PC-3 (cell line): ENCODE measurements at regions not wholly inside any gene's neighbourhood (a gene's known extent, or its start where the extent isn't known, plus 50 kb on each side); places are given as distances from the start of the nearest gene placed in this dataset.

Source experiments
- ATAC-seq: fragments of 200-7000 bp; cut with Tn5 transposase; 2 replicates; pipeline ENCODE4 v1.9.1; 2020; ENCODE audit warnings: mild to moderate bottlenecking, moderate library complexity
- BruUV-seq: library from RNA; stranded (reverse); fragments of 400-500 nt; replicated peaks from 2 replicates; lab custom pipeline; 2021; lab: Mats Ljungman, UMichigan
- CTCF ChIA-PET: fragments of 300-600 bp; sonication (Branson Sonifier 250); formaldehyde crosslinking; loops from one replicate; lab custom pipeline; 2022; ENCODE audit warnings: antibody characterized with exemption; lab: Charles Lee
- POLR2A ChIA-PET: fragments of 300-600 bp; sonication (Branson Sonifier 250); formaldehyde crosslinking; loops from one replicate; lab custom pipeline; 2022; ENCODE audit warnings: antibody characterized with exemption; ENCODE audit not compliant: unreplicated experiment; lab: Charles Lee
- DNase-seq: peaks from one replicate; pipeline ENCODE4 v3.0.0-alpha.2; 2015
- H2AFZ ChIP-seq: fragments of 300-600 bp; sonication (generic); 2 replicates; pipeline ENCODE4 v1.6.0; 2016; ENCODE audit warnings: antibody characterized with exemption, low read length
- H3F3A ChIP-seq: fragments of 300-600 bp; sonication (generic); one replicate; pipeline ENCODE4 v1.6.0; 2017; ENCODE audit warnings: antibody characterized with exemption, low read length, control low read depth, mild to moderate bottlenecking; ENCODE audit not compliant: unreplicated experiment
- H3K27ac ChIP-seq: fragments of 300-600 bp; sonication (generic); 2 replicates; pipeline ENCODE4 v1.5.1; 2016; ENCODE audit warnings: mild to moderate bottlenecking, low read length
- H3K27me3 ChIP-seq: fragments of 300-600 bp; sonication (generic); 2 replicates; pipeline ENCODE4 v1.6.1; 2016; ENCODE audit warnings: low read length, mixed read lengths
- H3K36me3 ChIP-seq: fragments of 300-600 bp; sonication (generic); 2 replicates; pipeline ENCODE4 v1.6.1; 2016; ENCODE audit warnings: low read depth, mixed run types, low read length, mixed read lengths
- H3K4me1 ChIP-seq: fragments of 300-600 bp; sonication (generic); 2 replicates; pipeline ENCODE4 v1.5.1; 2016; ENCODE audit warnings: low read length; ENCODE audit not compliant: insufficient read depth
- H3K4me2 ChIP-seq: fragments of 300-600 bp; sonication (generic); 2 replicates; pipeline ENCODE4 v1.6.0; 2016; ENCODE audit warnings: low read length
- H3K4me3 ChIP-seq: fragments of 300-600 bp; sonication (generic); 2 replicates; pipeline ENCODE4 v1.5.1; 2016; ENCODE audit warnings: mild to moderate bottlenecking, low read length, mixed read lengths
- H3K79me2 ChIP-seq: fragments of 300-600 bp; sonication (generic); 2 replicates; pipeline ENCODE4 v1.6.1; 2017; ENCODE audit warnings: low read length, mixed read lengths
- H3K9ac ChIP-seq: fragments of 300-600 bp; sonication (generic); 2 replicates; pipeline ENCODE4 v1.6.0; 2016; ENCODE audit warnings: mild to moderate bottlenecking, low read length
- H3K9me2 ChIP-seq: fragments of 300-600 bp; sonication (generic); replicated peaks from 2 replicates; pipeline ENCODE4 v1.6.1; 2016; ENCODE audit warnings: mixed run types, low read length, mixed read lengths
- H3K9me3 ChIP-seq: fragments of 300-600 bp; sonication (generic); 2 replicates; pipeline ENCODE4 v1.6.1; 2016; ENCODE audit warnings: low read length, mixed read lengths
- H4K20me1 ChIP-seq: fragments of 300-600 bp; sonication (generic); 2 replicates; pipeline ENCODE4 v1.6.1; 2016; ENCODE audit warnings: low read length, mixed read lengths
- EZH2 ChIP-seq: fragments of 300-600 bp; sonication (generic); IDR thresholded peaks from one replicate; pipeline ENCODE4 v1.6.1; 2017; ENCODE audit warnings: antibody characterized with exemption, mild to moderate bottlenecking, low read length; ENCODE audit not compliant: unreplicated experiment
- EZH2phosphoT487 ChIP-seq: fragments of 300-600 bp; sonication (generic); IDR thresholded peaks from 2 replicates; pipeline ENCODE4 v1.6.1; 2018; ENCODE audit warnings: mild to moderate bottlenecking, antibody characterized with exemption, low read length, borderline replicate concordance
- intact Hi-C: fragments of 100-400 bp; cut with micrococcal nuclease; formaldehyde crosslinking; loops from 2 replicates; pipeline ENCODE4 v1.9.0; 2023
- TF ChIP-seq, protein P1 (sequence below): fragments of 300-600 bp; sonication (generic); conservative IDR thresholded peaks from 2 replicates; pipeline ENCODE4 v1.5.1; 2017; ENCODE audit warnings: antibody characterized with exemption, low read depth, mild to moderate bottlenecking, low read length

DNA sequence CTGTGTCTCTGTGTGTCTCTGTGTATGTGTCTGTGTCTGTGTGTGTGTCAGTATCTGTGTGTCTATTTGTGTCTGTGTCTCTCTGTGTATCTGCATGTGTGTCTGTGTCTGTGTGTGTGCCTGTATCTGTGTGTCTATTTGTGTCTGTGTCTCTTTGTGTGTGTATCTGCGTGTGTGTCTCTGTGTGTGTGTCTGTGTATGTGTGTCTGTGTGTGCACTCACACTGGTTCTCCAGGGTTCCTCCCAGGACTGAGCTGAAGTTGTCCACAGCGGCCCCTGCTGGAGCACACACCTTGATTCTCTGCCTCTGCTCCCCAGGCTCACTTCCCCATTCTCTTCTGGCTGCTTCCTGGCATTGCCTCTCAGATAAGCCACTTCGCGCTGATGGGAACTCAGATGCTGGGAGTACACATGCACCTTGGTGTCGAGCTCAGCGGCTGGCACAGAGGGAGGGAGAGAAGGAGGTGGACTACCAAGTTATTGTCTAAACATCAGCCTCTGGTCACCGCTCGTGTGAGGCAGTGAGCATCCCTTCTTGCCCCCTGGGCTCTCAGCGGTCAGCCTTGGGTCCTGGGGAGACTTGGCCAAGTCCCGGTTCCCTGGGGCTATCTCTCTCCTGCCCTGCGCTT is 104.9 kb upstream of the NXT1 start:
- no peaks in the 10 kb centered on the region for H3K9me3 ChIP-seq
- no peaks in the 10 kb centered on the region for H4K20me1 ChIP-seq
- no peak overlapping the region for H3K4me3 ChIP-seq
- H3K27ac ChIP-seq = no peak overlapping the region
- ChIA-PET CTCF (interaction anchor here (1.4 kb wide), 1 partner anchor 554 kb away, joined by 4 read pairs; no protein-coding TSS in a partner anchor), POLR2A (no interaction called here)
- no peaks in the 10 kb centered on the region for H3K36me3 ChIP-seq
- H3K27me3 ChIP-seq = peaks cover 37% of the 10 kb centered on the region
- H3K9ac ChIP-seq = no peak overlapping the region
- DNase-seq = peak; percentile 38
- no peaks in the 10 kb centered on the region for H3K4me1 ChIP-seq
- no peak overlapping the region for H2AFZ ChIP-seq
- H3K4me2 ChIP-seq = no peak overlapping the region
- intact Hi-C loops = no loop called here
- peak; percentile 58 for ATAC-seq
- no peaks in the 10 kb centered on the region for H3K9me2 ChIP-seq
- TF ChIP-seq, protein P1, sequence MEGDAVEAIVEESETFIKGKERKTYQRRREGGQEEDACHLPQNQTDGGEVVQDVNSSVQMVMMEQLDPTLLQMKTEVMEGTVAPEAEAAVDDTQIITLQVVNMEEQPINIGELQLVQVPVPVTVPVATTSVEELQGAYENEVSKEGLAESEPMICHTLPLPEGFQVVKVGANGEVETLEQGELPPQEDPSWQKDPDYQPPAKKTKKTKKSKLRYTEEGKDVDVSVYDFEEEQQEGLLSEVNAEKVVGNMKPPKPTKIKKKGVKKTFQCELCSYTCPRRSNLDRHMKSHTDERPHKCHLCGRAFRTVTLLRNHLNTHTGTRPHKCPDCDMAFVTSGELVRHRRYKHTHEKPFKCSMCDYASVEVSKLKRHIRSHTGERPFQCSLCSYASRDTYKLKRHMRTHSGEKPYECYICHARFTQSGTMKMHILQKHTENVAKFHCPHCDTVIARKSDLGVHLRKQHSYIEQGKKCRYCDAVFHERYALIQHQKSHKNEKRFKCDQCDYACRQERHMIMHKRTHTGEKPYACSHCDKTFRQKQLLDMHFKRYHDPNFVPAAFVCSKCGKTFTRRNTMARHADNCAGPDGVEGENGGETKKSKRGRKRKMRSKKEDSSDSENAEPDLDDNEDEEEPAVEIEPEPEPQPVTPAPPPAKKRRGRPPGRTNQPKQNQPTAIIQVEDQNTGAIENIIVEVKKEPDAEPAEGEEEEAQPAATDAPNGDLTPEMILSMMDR = peak; percentile 70
- TF ChIP-seq EZH2phosphoT487 = no peak
- no peaks in the 10 kb centered on the region for H3F3A ChIP-seq
- H3K79me2 ChIP-seq = no peaks in the 10 kb centered on the region
- no TSS peak for BruUV-seq

DNA sequence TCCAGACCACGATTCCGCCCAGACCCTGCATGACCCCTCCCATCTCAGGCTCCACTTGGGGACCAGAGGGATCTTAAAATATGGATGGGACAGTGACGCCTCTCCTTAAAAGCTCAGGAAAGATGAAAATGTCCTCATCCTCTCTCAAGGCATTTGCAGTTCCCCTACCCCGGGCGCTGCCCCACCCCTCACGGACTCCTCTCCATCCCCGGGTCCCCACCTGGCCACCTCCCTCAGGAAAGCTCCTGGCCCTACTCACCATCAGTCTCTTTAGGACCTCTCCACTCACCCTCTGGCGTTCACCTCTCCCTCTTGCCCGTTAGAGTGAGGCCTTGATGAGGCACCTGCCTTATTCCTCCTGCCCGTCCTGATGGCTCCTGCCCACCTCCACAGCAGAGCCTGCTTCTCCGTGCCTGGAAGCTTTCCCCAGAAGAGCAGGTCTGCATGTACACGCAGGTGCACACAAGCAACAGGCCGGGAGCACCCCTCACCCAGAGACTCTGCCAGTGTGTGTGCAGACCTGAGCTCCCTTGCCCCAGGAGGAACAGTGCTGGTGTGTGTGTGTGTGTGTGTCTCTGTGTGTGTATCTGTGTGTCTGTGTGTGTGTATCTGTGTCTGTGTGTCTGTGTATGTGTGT is 105.6 kb upstream of the NXT1 start:
- Histone ChIP-seq H3K4me3 (no peak overlapping the region), H3K27ac (no peak overlapping the region), H3K9me2 (no peaks in the 10 kb centered on the region), H3K27me3 (peaks cover 31% of the 10 kb centered on the region), H3K4me1 (no peaks in the 10 kb centered on the region), H2AFZ (no peak overlapping the region), H3K9ac (no peak overlapping the region), H3F3A (no peaks in the 10 kb centered on the region), H4K20me1 (no peaks in the 10 kb centered on the region), H3K79me2 (no peaks in the 10 kb centered on the region), H3K9me3 (no peaks in the 10 kb centered on the region), H3K4me2 (no peak overlapping the region), H3K36me3 (no peaks in the 10 kb centered on the region)
- CTCF ChIA-PET = interaction anchor here (1.4 kb wide), 1 partner anchor 553 kb away, joined by 4 read pairs; no protein-coding TSS in a partner anchor
- intact Hi-C loops = no loop called here
- no TSS peak for BruUV-seq
- DNase-seq = no peak
- no peak for ATAC-seq
- TF ChIP-seq EZH2 (no peak), EZH2phosphoT487 (no peak)
- TF ChIP-seq, protein P1 = no peak
- POLR2A ChIA-PET = no interaction called here
